Upper lobe of left lung (tissue), 6 donors: ENCODE measurements at regions not wholly inside any gene's neighbourhood (a gene's known extent, or its start where the extent isn't known, plus 50 kb on each side); places are given as distances from the start of the nearest gene placed in this dataset.

Experiments
- ATAC-seq, 2 donors: fragments of 200-7000 bp; cut with Tn5 transposase; one replicate each; pipeline ENCODE4 v1.9.1; 2022; ENCODE audit warnings: mild to moderate bottlenecking in 2 of 2, moderate library complexity in 2 of 2; ENCODE audit not compliant: low FRiP score in 2 of 2
- DNase-seq, 2 donors: peaks; one replicate each; pipeline ENCODE4 v3.0.0-alpha.2; 2019 to 2020
- H3K27ac ChIP-seq, 4 donors: fragments of 200-600 bp; sonication (generic); one replicate each; pipeline ENCODE4 v1.5.1; 2016 to 2019
- H3K27me3 ChIP-seq, 4 donors: fragments of 200-600 bp; sonication (generic); one replicate each; pipeline ENCODE4 v1.5.1; 2017 to 2019
- H3K36me3 ChIP-seq, 4 donors: fragments of 200-600 bp; sonication (generic); one replicate each; pipeline ENCODE4 v1.5.1; 2016 to 2019
- H3K4me1 ChIP-seq, 4 donors: fragments of 200-600 bp; sonication (generic); one replicate each; pipeline ENCODE4 v1.5.1; 2018 to 2019
- H3K4me3 ChIP-seq, 4 donors: fragments of 200-600 bp; sonication (generic); one replicate each; pipeline ENCODE4 v1.5.1; 2017 to 2019; ENCODE audit warnings: mild to moderate bottlenecking in 2 of 4, moderate library complexity in 1 of 4
- H3K9me3 ChIP-seq, 4 donors: fragments of 200-600 bp; sonication (generic); one replicate each; pipeline ENCODE4 v1.5.1; 2018 to 2019
- CTCF ChIP-seq, 6 experiments: fragments of 450-650 bp in 4 of 6; fragments of 200-600 bp in 2 of 6; sonication (generic) in 2 of 6; IDR thresholded peaks; one replicate each; pipeline ENCODE4 v1.5.1; 2016 to 2019; ENCODE audit warnings: antibody characterized with exemption in 6 of 6
- EP300 ChIP-seq, 4 donors: sonication (generic); formaldehyde crosslinking; IDR thresholded peaks; one replicate each; pipeline ENCODE4 v1.5.1; 2017; ENCODE audit warnings: antibody characterized with exemption in 4 of 4, control low read depth in 2 of 4
- POLR2A ChIP-seq, 4 donors: fragments of 450-650 bp; IDR thresholded peaks; one replicate each; pipeline ENCODE4 v1.5.1; 2016 to 2017; ENCODE audit warnings: antibody characterized with exemption in 4 of 4, mild to moderate bottlenecking in 2 of 4
- POLR2AphosphoS5 ChIP-seq, 2 donors: sonication (generic); formaldehyde crosslinking; IDR thresholded peaks; one replicate each; pipeline ENCODE4 v1.5.1; 2017; ENCODE audit warnings: antibody characterized with exemption in 2 of 2
- WGBS, 2 donors: methylation state at CpG; one replicate each; pipeline ENCODE4 v1.1.5; 2017 to 2018; 5-methylcytosine and 5-hydroxymethylcytosine counted together
- donor health status: DM: no; HTN: no; CAD: no; lungs with moderate emphysema.
- donor health status: DM: no; HTN: yes; CAD: no; lungs with severe emphysema.

- no peaks in the 10 kb centered on the region for H3K4me1 ChIP-seq
- no peaks in the 10 kb centered on the region for H3K27me3 ChIP-seq
- TF ChIP-seq EP300 (IDR thresholded peaks at IDR 0.05) = no peak
- TF ChIP-seq CTCF (IDR thresholded peaks at IDR 0.05) = no peak
- no peak for TF ChIP-seq POLR2A (IDR thresholded peaks at IDR 0.05)
- no peak for TF ChIP-seq POLR2AphosphoS5 (IDR thresholded peaks at IDR 0.05)
- no peak overlapping the region for H3K4me3 ChIP-seq
- H3K36me3 ChIP-seq = no peaks in the 10 kb centered on the region
- ATAC-seq (no peak), DNase-seq (no peak)
- H3K9me3 ChIP-seq = no peaks in the 10 kb centered on the region
- H3K27ac ChIP-seq = no peak overlapping the region
These were observed 359.1 kb upstream of the CHST9 start for GRCh38 chr18:27544206-27544605.

- H3K27me3 ChIP-seq = no peaks in the 10 kb centered on the region
- WGBS, 2 donors = 81 to 89% methylated on average over 3 of the region's 3 CpGs
- TF ChIP-seq CTCF (IDR thresholded peaks at IDR 0.05) = no peak
- no peak for TF ChIP-seq POLR2A (IDR thresholded peaks at IDR 0.05)
- no peak for TF ChIP-seq EP300 (IDR thresholded peaks at IDR 0.05)
- TF ChIP-seq POLR2AphosphoS5 (IDR thresholded peaks at IDR 0.05) = no peak
- no peak overlapping the region for H3K27ac ChIP-seq
- H3K9me3 ChIP-seq = no peaks in the 10 kb centered on the region
- H3K4me1 ChIP-seq = no peaks in the 10 kb centered on the region
- ATAC-seq = no peak
- no peaks in the 10 kb centered on the region for H3K36me3 ChIP-seq
- DNase-seq = no peak
- no peak overlapping the region for H3K4me3 ChIP-seq
These were observed 356.2 kb upstream of the CHST9 start for GRCh38 chr18:27541293-27541692.

GRCh38 chr18:27540111-27540510, 355.0 kb upstream of the CHST9 start:
- H3K27me3 ChIP-seq = no peaks in the 10 kb centered on the region
- H3K9me3 ChIP-seq = no peaks in the 10 kb centered on the region
- no peaks in the 10 kb centered on the region for H3K36me3 ChIP-seq
- no peaks in the 10 kb centered on the region for H3K4me1 ChIP-seq
- no peak overlapping the region for H3K4me3 ChIP-seq
- no peak for DNase-seq
- ATAC-seq = no peak
- WGBS, 2 donors = 16 to 26% methylated on average over 6 of the region's 6 CpGs
- H3K27ac ChIP-seq = no peak overlapping the region
- TF ChIP-seq CTCF (IDR thresholded peaks at IDR 0.05) (no peak), POLR2AphosphoS5 (IDR thresholded peaks at IDR 0.05) (no peak), POLR2A (IDR thresholded peaks at IDR 0.05) (no peak), EP300 (IDR thresholded peaks at IDR 0.05) (no peak)

- TF ChIP-seq POLR2AphosphoS5 (IDR thresholded peaks at IDR 0.05) (no peak), POLR2A (IDR thresholded peaks at IDR 0.05) (no peak), EP300 (IDR thresholded peaks at IDR 0.05) (no peak), CTCF (IDR thresholded peaks at IDR 0.05) (no peak)
- WGBS, 2 donors = 74 to 88% methylated on average over 2 of the region's 2 CpGs
These were observed 343.9 kb upstream of the CHST9 start for GRCh38 chr18:27528925-27529521.

GRCh38 chr18:27527856-27528255, 342.7 kb upstream of the CHST9 start:
- no peak overlapping the region for H3K4me3 ChIP-seq
- H3K9me3 ChIP-seq = no peaks in the 10 kb centered on the region
- WGBS, 2 donors = 52 to 55% methylated on average over 3 of the region's 3 CpGs
- no peaks in the 10 kb centered on the region for H3K4me1 ChIP-seq
- TF ChIP-seq EP300 (IDR thresholded peaks at IDR 0.05) (no peak), POLR2A (IDR thresholded peaks at IDR 0.05) (no peak), CTCF (IDR thresholded peaks at IDR 0.05) (no peak), POLR2AphosphoS5 (IDR thresholded peaks at IDR 0.05) (no peak)
- ATAC-seq (peak in 1 of 2 donors; percentile 46), DNase-seq (no peak)
- no peak overlapping the region for H3K27ac ChIP-seq
- no peaks in the 10 kb centered on the region for H3K27me3 ChIP-seq
- no peaks in the 10 kb centered on the region for H3K36me3 ChIP-seq

More at GRCh38 chr18:27528925-27529521, 343.9 kb upstream of the CHST9 start:
- Histone ChIP-seq H3K27ac (no peak overlapping the region), H3K27me3 (no peaks in the 10 kb centered on the region), H3K4me3 (no peak overlapping the region), H3K36me3 (no peaks in the 10 kb centered on the region), H3K9me3 (no peaks in the 10 kb centered on the region), H3K4me1 (no peaks in the 10 kb centered on the region)
- DNase-seq = no peak
- no peak for ATAC-seq
